Fibroblast of lung (primary cell): ENCODE measurements at regions not wholly inside any gene's neighbourhood (a gene's known extent, or its start where the extent isn't known, plus 50 kb on each side); places are given as distances from the start of the nearest gene placed in this dataset.

Experiments
- CTCF ChIP-seq, 2 donors: IDR thresholded peaks in 1 of 2; conservative IDR thresholded peaks in 1 of 2; 1 replicate in 1 of 2; 2 replicates in 1 of 2; pipeline ENCODE4 v1.5.1; 2011 to 2012; ENCODE audit warnings: low read length in 2 of 2, control low read depth in 1 of 2, inconsistent platforms in 1 of 2, low read depth in 1 of 2, mild to moderate bottlenecking in 1 of 2
- EZH2 ChIP-seq: IDR thresholded peaks from 2 replicates; pipeline ENCODE4 v1.5.1; 2012; ENCODE audit warnings: low read length, control low read depth, mild to moderate bottlenecking; ENCODE audit errors: missing control alignments

- TF ChIP-seq CTCF (conservative IDR thresholded peaks at IDR 0.05 in 1 of 2, IDR thresholded peaks at IDR 0.05 in 1 of 2; ENCODE audit: low read depth in 1 of 2, low read length in 2 of 2) (no peak), EZH2 (no peak)
These were observed 157.8 kb upstream of the PREP start for GRCh38 chr6:105560611-105561066.
